ENCODE measurements at regions not wholly inside any gene's neighbourhood (a gene's known extent, or its start where the extent isn't known, plus 50 kb on each side); places are given as distances from the start of the nearest gene placed in this dataset.

DNA sequence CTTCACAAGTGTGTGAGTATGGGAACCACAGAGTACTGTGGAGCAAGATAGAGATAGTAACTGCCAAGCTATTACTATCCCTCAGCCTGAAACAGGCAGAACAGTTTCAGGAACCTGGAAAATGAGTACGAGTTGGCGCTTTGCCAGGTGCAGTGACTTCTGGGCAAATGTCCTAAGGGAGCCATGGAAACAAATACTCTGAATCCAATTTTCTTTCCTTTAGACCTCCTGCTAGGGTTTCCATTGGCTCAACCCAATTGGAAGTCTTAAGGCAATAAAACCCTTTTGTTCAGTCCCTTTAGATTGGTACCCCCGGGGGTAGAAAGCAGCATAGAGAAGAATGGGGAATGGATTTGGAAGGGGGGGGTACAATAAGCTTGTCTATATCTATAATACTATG is 205.0 kb upstream of the EPHA7 start:
- TF ChIP-seq, protein P1, sequence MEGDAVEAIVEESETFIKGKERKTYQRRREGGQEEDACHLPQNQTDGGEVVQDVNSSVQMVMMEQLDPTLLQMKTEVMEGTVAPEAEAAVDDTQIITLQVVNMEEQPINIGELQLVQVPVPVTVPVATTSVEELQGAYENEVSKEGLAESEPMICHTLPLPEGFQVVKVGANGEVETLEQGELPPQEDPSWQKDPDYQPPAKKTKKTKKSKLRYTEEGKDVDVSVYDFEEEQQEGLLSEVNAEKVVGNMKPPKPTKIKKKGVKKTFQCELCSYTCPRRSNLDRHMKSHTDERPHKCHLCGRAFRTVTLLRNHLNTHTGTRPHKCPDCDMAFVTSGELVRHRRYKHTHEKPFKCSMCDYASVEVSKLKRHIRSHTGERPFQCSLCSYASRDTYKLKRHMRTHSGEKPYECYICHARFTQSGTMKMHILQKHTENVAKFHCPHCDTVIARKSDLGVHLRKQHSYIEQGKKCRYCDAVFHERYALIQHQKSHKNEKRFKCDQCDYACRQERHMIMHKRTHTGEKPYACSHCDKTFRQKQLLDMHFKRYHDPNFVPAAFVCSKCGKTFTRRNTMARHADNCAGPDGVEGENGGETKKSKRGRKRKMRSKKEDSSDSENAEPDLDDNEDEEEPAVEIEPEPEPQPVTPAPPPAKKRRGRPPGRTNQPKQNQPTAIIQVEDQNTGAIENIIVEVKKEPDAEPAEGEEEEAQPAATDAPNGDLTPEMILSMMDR (IDR thresholded peaks at IDR 0.05; ENCODE audit: low read depth, low read length, missing input control), result no peak
- TF ChIP-seq EGR1 (IDR thresholded peaks at IDR 0.05; ENCODE audit: low read depth in 2 of 2) (no peak), FOXA1 (IDR thresholded peaks at IDR 0.05) (no peak), TAF1 (conservative IDR thresholded peaks at IDR 0.05) (no peak)
- TF ChIP-seq, protein P2, sequence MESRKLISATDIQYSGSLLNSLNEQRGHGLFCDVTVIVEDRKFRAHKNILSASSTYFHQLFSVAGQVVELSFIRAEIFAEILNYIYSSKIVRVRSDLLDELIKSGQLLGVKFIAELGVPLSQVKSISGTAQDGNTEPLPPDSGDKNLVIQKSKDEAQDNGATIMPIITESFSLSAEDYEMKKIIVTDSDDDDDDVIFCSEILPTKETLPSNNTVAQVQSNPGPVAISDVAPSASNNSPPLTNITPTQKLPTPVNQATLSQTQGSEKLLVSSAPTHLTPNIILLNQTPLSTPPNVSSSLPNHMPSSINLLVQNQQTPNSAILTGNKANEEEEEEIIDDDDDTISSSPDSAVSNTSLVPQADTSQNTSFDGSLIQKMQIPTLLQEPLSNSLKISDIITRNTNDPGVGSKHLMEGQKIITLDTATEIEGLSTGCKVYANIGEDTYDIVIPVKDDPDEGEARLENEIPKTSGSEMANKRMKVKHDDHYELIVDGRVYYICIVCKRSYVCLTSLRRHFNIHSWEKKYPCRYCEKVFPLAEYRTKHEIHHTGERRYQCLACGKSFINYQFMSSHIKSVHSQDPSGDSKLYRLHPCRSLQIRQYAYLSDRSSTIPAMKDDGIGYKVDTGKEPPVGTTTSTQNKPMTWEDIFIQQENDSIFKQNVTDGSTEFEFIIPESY (IDR thresholded peaks at IDR 0.05), result no peak
